SK-N-MC (cell line): ENCODE measurements at regions not wholly inside any gene's neighbourhood (a gene's known extent, or its start where the extent isn't known, plus 50 kb on each side); places are given as distances from the start of the nearest gene placed in this dataset.

Experiments
- DNase-seq: peaks from one replicate; pipeline ENCODE4 v3.0.0-alpha.2; 2011; ENCODE audit warnings: low read depth, low spot score
- H3K27ac ChIP-seq: fragments of 200-600 bp; sonication (generic); 2 replicates; pipeline ENCODE4 v1.5.1; 2016; ENCODE audit warnings: mixed run types
- H3K36me3 ChIP-seq: fragments of 200-600 bp; sonication (generic); 2 replicates; pipeline ENCODE4 v1.6.1; 2017; ENCODE audit warnings: antibody characterized with exemption, low read length, mixed read lengths; ENCODE audit not compliant: insufficient read depth
- H3K4me3 ChIP-seq: fragments of 200-600 bp; sonication (generic); 2 replicates; pipeline ENCODE4 v1.5.1; 2016
- H3K9ac ChIP-seq: fragments of 200-600 bp; sonication (generic); 2 replicates; pipeline ENCODE4 v1.8.0; 2017; ENCODE audit warnings: mixed run types, mixed read lengths; ENCODE audit not compliant: insufficient read length
- H3K9me3 ChIP-seq: fragments of 200-600 bp; sonication (generic); 2 replicates; pipeline ENCODE4 v1.6.1; 2017; ENCODE audit warnings: low read depth, mild to moderate bottlenecking, antibody characterized with exemption, low read length, moderate library complexity, mixed read lengths
- EZH2 ChIP-seq: fragments of 200-600 bp; sonication (generic); IDR thresholded peaks from one replicate; pipeline ENCODE4 v1.6.1; 2017; ENCODE audit warnings: antibody characterized with exemption
- FOXP2 ChIP-seq: optimal IDR thresholded peaks from 2 replicates; pipeline ENCODE3; 2011; ENCODE audit warnings: mild to moderate bottlenecking, moderate library complexity; ENCODE audit not compliant: insufficient read depth; ENCODE audit errors: extremely low read length, control extremely low read depth
- POLR2AphosphoS5 ChIP-seq: IDR thresholded peaks from 2 replicates; pipeline ENCODE4 v1.6.1; 2012; ENCODE audit warnings: mild to moderate bottlenecking, low read depth, low read length, borderline replicate concordance

DNA sequence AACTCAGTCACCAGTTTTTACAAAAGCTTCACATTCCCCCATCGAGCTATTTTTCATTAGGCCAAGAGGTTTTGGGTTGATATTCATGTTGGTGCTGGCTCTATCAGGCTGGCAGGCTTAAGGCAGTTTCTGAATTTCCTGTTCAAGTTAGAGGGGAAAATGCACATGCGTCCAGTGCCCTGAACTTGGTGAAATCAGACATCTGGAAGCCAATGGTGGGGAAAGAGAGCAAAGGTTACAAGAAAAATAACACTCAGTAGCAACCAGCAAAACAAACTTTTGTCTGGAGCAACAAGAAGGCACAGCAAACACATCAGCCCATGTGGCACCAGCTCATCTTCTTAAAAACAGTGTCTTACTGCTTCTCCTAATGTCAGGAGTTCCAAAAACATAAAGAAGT, 155.6 kb upstream of the TSC22D2 start:
- DNase-seq = no peak
- H3K9me3 ChIP-seq = no peaks in the 10 kb centered on the region
- peak overlapping the region; percentile 30 for H3K9ac ChIP-seq
- TF ChIP-seq FOXP2 (no peak), POLR2AphosphoS5 (no peak), EZH2 (no peak)
- peak overlapping the region; percentile 14 for H3K4me3 ChIP-seq
- H3K36me3 ChIP-seq = no peaks in the 10 kb centered on the region
- H3K27ac ChIP-seq = peak overlapping the region; percentile 56

DNA sequence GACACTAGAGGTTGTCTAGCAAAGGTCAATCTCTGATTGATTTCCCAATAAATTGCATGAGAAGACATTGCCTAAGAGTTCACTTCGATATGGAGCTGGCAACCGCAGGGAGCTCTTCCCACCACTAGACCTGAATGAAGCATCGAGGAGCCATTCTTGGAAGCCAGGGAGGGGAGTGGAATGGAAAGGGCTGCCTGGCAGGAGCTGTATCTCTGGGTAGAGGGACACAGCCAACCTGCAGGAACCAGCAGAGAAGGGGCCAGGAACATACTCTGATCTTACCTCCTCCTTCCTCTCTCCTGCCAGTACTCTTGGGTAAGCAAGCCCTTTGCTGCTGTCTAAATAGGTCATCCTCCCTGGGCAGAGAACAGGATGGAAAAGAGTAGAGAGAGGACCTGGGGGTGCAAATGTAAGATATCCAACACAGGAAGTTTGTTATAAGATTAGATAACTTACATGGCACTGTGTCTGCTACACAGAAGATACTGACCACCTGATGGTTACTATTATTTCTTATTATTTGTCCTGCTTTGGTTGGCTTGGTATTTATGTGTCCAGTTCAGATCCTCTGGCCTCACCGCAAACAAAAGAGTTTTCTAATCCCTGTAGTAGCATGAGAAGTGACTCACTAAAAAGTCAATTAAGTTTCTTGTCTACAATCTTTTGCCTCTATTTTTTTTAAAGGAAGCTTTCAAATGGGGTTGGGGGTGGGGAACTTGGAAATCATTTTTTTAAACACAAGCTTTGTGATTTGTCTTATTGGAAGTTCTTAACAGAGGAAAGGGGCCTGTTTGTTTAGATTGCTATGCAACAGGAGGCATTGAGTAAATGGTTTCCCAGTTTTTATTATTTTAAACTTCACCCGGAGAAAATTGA, 156.7 kb upstream of the TSC22D2 start:
- H3K36me3 ChIP-seq = no peaks in the 10 kb centered on the region
- no peak for DNase-seq
- H3K4me3 ChIP-seq = no peak overlapping the region
- H3K9ac ChIP-seq = no peak overlapping the region
- TF ChIP-seq POLR2AphosphoS5 (no peak), EZH2 (no peak), FOXP2 (no peak)
- no peaks in the 10 kb centered on the region for H3K9me3 ChIP-seq
- H3K27ac ChIP-seq = peak overlapping the region; percentile 56; the same call in 1 of the 2 replicates

DNA sequence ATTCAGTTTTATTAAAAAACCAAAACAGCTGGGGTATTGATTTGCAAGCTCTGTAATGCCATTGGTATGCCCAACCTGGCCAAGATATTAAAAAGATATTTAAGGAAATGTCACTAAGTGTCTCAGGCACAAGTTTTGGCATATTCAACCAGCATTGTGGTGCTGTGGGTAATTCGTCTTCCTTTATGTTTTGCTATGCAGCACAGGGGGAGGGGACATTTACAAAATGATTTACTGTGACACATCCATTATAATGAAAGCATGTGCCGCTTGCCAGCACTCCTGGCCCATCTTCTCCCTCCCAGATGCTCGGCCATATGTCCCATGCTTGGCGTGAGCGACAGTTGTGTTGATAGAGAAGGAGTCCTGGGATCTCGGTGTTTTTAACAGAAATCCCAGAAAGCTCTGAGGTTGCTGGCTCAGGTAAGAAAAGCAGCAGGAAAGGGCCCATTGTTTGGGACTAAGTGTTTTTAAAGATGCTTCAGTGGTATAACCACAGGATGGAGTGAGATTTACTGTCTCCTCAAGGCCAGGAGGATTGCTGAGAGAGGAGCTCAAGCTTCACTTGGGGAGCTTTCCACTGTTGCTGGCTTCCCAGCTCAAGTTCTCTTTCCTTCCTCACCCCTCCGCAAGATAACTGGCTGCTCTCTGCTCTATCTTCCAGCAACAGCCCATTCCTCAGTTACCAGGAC, 158.2 kb upstream of the TSC22D2 start:
- H3K9me3 ChIP-seq = no peaks in the 10 kb centered on the region
- peak overlapping the region; percentile 96 for H3K27ac ChIP-seq
- H3K36me3 ChIP-seq = no peaks in the 10 kb centered on the region
- no peak overlapping the region for H3K9ac ChIP-seq
- no peak for DNase-seq
- no peak for TF ChIP-seq POLR2AphosphoS5
- no peak for TF ChIP-seq FOXP2
- no peak for TF ChIP-seq EZH2
- H3K4me3 ChIP-seq = no peak overlapping the region

DNA sequence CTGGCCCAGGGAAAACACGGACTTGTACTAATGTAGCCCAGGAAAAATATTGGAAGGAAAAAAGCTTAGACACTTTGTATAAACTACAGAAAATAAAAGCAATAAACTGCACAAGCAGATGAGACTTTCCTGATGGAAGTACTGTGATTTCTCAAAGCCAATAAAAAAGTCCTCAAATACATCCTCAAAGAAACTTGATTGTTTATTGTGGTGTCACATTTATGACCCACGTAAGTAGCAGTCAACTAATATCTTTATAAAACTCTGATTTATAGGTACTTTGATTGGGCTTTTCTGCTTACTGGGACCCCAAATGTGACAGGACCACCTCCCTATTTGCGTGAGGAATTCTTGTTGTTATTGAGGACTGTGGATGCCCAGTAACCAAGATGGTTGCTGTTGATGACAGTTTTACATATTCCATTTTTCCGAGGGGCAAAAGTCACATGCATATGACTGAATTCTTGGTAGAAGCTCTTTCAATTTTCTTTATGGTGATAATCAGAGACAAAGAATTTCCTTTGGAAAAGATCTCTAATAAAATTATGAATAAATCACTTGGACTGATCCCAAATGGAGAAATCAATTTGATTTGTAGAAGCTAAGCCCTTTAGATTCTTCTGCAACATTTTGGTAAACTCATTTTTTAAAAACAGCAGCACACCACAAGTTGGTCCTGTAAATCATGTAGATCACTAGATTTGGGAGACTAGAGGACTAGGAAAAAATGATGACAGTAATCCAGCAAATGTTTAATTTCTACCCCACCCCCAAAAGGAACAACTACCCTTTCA, 159.0 kb upstream of the TSC22D2 start:
- Histone ChIP-seq H3K36me3 (no peaks in the 10 kb centered on the region), H3K9me3 (no peaks in the 10 kb centered on the region), H3K27ac (peak overlapping the region; percentile 96), H3K9ac (peak overlapping the region; percentile 68), H3K4me3 (peak overlapping the region; percentile 63)
- TF ChIP-seq EZH2 = no peak
- TF ChIP-seq FOXP2 = no peak
- no peak; the same call in 1 of the 2 replicates for TF ChIP-seq POLR2AphosphoS5
- no peak for DNase-seq

DNA sequence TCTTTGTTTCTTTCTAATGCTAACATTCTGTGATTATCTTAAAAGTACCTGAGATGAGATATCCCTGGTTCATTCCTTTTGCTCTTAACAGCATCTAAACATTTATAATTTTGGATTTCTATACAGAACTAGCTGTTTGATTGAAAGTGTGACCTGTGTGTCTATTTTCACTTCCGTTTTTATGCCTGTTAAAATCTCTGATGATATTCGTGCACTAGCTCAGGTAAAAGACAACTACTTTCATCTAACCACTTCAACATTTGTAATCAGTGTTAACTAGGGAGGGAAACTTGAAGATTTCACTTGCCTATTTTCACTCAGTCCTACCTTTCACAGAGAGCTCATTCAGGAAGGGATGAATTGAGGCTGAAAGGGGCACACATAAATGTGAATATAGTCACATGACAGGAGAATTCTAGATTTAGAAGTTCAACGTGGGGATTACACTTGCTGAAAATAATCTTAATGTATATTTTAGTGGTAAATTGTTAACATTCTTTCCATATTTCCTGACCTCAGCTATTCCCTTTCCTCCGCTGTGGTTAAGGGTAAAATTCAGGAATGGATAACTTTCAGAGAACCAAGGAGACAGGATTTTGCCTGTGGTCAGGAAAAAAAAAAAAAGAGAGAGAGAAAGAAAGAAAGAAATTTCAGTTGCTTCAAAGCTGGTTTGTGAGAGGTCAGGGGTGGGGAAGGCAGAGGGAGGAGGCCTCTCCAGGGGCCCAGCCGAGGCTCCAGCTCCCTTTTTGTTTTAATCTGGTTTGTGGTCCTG, 159.8 kb upstream of the TSC22D2 start:
- H3K9ac ChIP-seq = peak overlapping the region; percentile 68
- no peak for TF ChIP-seq EZH2
- no peak for TF ChIP-seq POLR2AphosphoS5
- no peak for TF ChIP-seq FOXP2
- peak; percentile 81 for DNase-seq
- peak overlapping the region; percentile 63 for H3K4me3 ChIP-seq
- H3K36me3 ChIP-seq = no peaks in the 10 kb centered on the region
- H3K27ac ChIP-seq = peak overlapping the region; percentile 96
- no peaks in the 10 kb centered on the region for H3K9me3 ChIP-seq

DNA sequence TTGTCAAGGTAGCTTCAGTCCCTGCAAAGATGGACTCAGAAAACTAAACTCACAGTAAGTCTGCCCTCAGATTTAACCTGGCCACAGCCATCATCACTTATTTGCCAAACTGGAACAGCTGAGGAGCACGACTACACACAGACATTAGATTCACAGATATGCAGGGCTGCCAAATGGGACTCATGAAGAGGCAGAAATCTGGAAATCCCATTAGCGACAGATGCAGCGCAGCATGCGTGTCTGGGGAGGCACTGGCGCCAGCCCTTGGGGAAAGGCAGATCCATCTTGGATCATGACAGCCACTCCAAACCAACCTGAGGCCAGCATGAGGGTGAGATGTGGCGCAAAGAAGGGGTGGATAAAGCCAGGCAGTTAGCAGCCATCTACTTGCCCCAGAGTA, 160.7 kb upstream of the TSC22D2 start:
- no peak for TF ChIP-seq EZH2
- no peak for TF ChIP-seq FOXP2
- no peak for TF ChIP-seq POLR2AphosphoS5
- H3K4me3 ChIP-seq = no peak overlapping the region
- H3K27ac ChIP-seq = no peak overlapping the region
- DNase-seq = no peak
- no peaks in the 10 kb centered on the region for H3K9me3 ChIP-seq
- no peak overlapping the region for H3K9ac ChIP-seq
- no peaks in the 10 kb centered on the region for H3K36me3 ChIP-seq

DNA sequence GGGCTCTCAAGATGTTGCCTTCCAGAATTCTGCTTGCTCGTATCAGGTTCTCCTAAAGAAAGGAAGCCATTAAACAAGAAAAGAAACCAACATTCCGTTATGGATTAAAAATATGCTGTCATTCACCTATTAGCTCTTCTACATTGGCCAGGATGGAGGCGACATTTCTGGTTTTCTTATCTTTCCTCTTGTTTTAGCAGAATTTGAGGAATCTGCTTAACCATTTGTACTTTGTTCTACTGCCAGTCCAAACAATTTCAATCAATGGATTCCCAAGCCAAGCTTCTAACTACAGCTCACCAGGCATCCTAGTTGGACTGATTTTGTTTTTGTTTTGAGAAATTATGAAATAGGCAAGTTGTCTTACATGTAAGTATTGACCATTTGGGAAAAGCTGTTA, 164.6 kb upstream of the TSC22D2 start:
- H3K9ac ChIP-seq = no peak overlapping the region

More for the DNA sequence above, 164.6 kb upstream of the TSC22D2 start:
- Histone ChIP-seq H3K4me3 (no peak overlapping the region), H3K36me3 (no peaks in the 10 kb centered on the region), H3K9me3 (no peaks in the 10 kb centered on the region), H3K27ac (no peak overlapping the region)
- DNase-seq = no peak
- TF ChIP-seq FOXP2 (no peak), POLR2AphosphoS5 (no peak), EZH2 (no peak)
